Fibroblast of lung (primary cell): ENCODE measurements at regions not wholly inside any gene's neighbourhood (a gene's known extent, or its start where the extent isn't known, plus 50 kb on each side); places are given as distances from the start of the nearest gene placed in this dataset.

Experiments used
- DNase-seq, 2 donors: peaks; one replicate each; pipeline versions ENCODE4 v3.0.0 to v3.0.0-alpha.2; 2010; ENCODE audit warnings: low read depth in 2 of 2
- H2AFZ ChIP-seq: 2 replicates; pipeline ENCODE4 v1.5.1; 2012; ENCODE audit warnings: low read length, control low read depth, inconsistent platforms
- H3K27ac ChIP-seq: 2 replicates; pipeline ENCODE4 v1.5.1; 2011; ENCODE audit warnings: low read length, control low read depth; ENCODE audit not compliant: insufficient read depth
- H3K27me3 ChIP-seq: 2 replicates; pipeline ENCODE4 v1.5.1; 2011; ENCODE audit warnings: mild to moderate bottlenecking, low read length; ENCODE audit not compliant: control insufficient read depth, insufficient read depth
- H3K36me3 ChIP-seq: 2 replicates; pipeline ENCODE4 v1.5.1; 2011; ENCODE audit warnings: low read length; ENCODE audit not compliant: control insufficient read depth, insufficient read depth
- H3K4me1 ChIP-seq: 2 replicates; pipeline ENCODE4 v1.5.1; 2011; ENCODE audit warnings: low read length; ENCODE audit not compliant: control insufficient read depth, insufficient read depth; ENCODE audit errors: extremely low read depth
- H3K4me2 ChIP-seq: 2 replicates; pipeline ENCODE4 v1.5.1; 2011; ENCODE audit warnings: low read length, control low read depth; ENCODE audit not compliant: insufficient read depth; ENCODE audit errors: extremely low read depth
- H3K4me3 ChIP-seq, 4 experiments: fragments of 200-600 bp in 1 of 4; sonication (generic) in 1 of 4; replicated peaks in 1 of 4; 2 replicates each; pipeline ENCODE4 v1.5.1; 2011 to 2016; ENCODE audit warnings: low read length in 4 of 4, low read depth in 3 of 4, mild to moderate bottlenecking in 3 of 4, control low read depth in 2 of 4, inconsistent platforms in 1 of 4, mixed read lengths in 1 of 4; ENCODE audit not compliant: insufficient read depth in 1 of 4; ENCODE audit errors: control extremely low read depth in 1 of 4
- H3K79me2 ChIP-seq: 2 replicates; pipeline ENCODE4 v1.5.1; 2012; ENCODE audit warnings: mild to moderate bottlenecking, low read length, inconsistent platforms; ENCODE audit not compliant: control insufficient read depth, insufficient read depth
- H3K9ac ChIP-seq: 2 replicates; pipeline ENCODE4 v1.5.1; 2011; ENCODE audit warnings: mild to moderate bottlenecking, low read length, control low read depth; ENCODE audit not compliant: insufficient read depth
- H3K9me3 ChIP-seq: 2 replicates; pipeline ENCODE4 v1.5.1; 2012; ENCODE audit warnings: low read depth, low read length; ENCODE audit not compliant: control insufficient read depth, insufficient read depth
- H4K20me1 ChIP-seq: 2 replicates; pipeline ENCODE4 v1.5.1; 2011; ENCODE audit warnings: low read length; ENCODE audit not compliant: control insufficient read depth, insufficient read depth; ENCODE audit errors: extremely low read depth
- CTCF ChIP-seq, 2 donors: IDR thresholded peaks in 1 of 2; conservative IDR thresholded peaks in 1 of 2; 1 replicate in 1 of 2; 2 replicates in 1 of 2; pipeline ENCODE4 v1.5.1; 2011 to 2012; ENCODE audit warnings: low read length in 2 of 2, control low read depth in 1 of 2, inconsistent platforms in 1 of 2, low read depth in 1 of 2, mild to moderate bottlenecking in 1 of 2
- EZH2 ChIP-seq: IDR thresholded peaks from 2 replicates; pipeline ENCODE4 v1.5.1; 2012; ENCODE audit warnings: low read length, control low read depth, mild to moderate bottlenecking; ENCODE audit errors: missing control alignments

GRCh38 chr20:17828598-17829144 lies 128.9 kb downstream of the BANF2 start:
- H4K20me1 ChIP-seq: no peaks in the 10 kb centered on the region
- no peak for DNase-seq

GRCh38 chr20:17827759-17828559 lies 128.2 kb downstream of the BANF2 start:
- no peak overlapping the region for H3K4me2 ChIP-seq
- H3K4me1 ChIP-seq: peaks cover 20% of the 10 kb centered on the region
- no peak overlapping the region for H3K4me3 ChIP-seq
- no peaks in the 10 kb centered on the region for H3K36me3 ChIP-seq
- no peaks in the 10 kb centered on the region for H3K27me3 ChIP-seq
- H3K79me2 ChIP-seq: no peaks in the 10 kb centered on the region
- DNase-seq: no peak
- no peak overlapping the region for H3K9ac ChIP-seq
- no peaks in the 10 kb centered on the region for H4K20me1 ChIP-seq
- TF ChIP-seq CTCF (conservative IDR thresholded peaks at IDR 0.05 in 1 of 2, IDR thresholded peaks at IDR 0.05 in 1 of 2; ENCODE audit: low read depth in 1 of 2, low read length in 2 of 2) (no peak), EZH2 (no peak)
- no peak overlapping the region for H3K27ac ChIP-seq
- H3K9me3 ChIP-seq: no peaks in the 10 kb centered on the region
- no peak overlapping the region for H2AFZ ChIP-seq

More at GRCh38 chr20:17828598-17829144, 128.9 kb downstream of the BANF2 start:
- Histone ChIP-seq H2AFZ (no peak overlapping the region), H3K79me2 (no peaks in the 10 kb centered on the region), H3K4me3 (no peak overlapping the region), H3K9me3 (no peaks in the 10 kb centered on the region), H3K4me1 (peaks cover 25% of the 10 kb centered on the region), H3K27ac (no peak overlapping the region), H3K9ac (no peak overlapping the region), H3K27me3 (no peaks in the 10 kb centered on the region), H3K36me3 (no peaks in the 10 kb centered on the region), H3K4me2 (no peak overlapping the region)
- no peak for TF ChIP-seq CTCF (conservative IDR thresholded peaks at IDR 0.05 in 1 of 2, IDR thresholded peaks at IDR 0.05 in 1 of 2; ENCODE audit: low read depth in 1 of 2, low read length in 2 of 2)
- TF ChIP-seq EZH2: no peak

- H3K79me2 ChIP-seq: no peaks in the 10 kb centered on the region
- no peak overlapping the region for H3K4me3 ChIP-seq
- no peak for DNase-seq
- H3K9ac ChIP-seq: no peak overlapping the region
- H4K20me1 ChIP-seq: no peaks in the 10 kb centered on the region
- H3K36me3 ChIP-seq: no peaks in the 10 kb centered on the region
- no peak overlapping the region for H3K4me2 ChIP-seq
- no peak overlapping the region for H2AFZ ChIP-seq
- no peak overlapping the region for H3K27ac ChIP-seq
- H3K4me1 ChIP-seq: peaks cover 23% of the 10 kb centered on the region
- no peaks in the 10 kb centered on the region for H3K27me3 ChIP-seq
- TF ChIP-seq CTCF (conservative IDR thresholded peaks at IDR 0.05 in 1 of 2, IDR thresholded peaks at IDR 0.05 in 1 of 2; ENCODE audit: low read depth in 1 of 2, low read length in 2 of 2): no peak
- TF ChIP-seq EZH2: no peak
- no peaks in the 10 kb centered on the region for H3K9me3 ChIP-seq
Observed at GRCh38 chr20:17827079-17827478, 127.3 kb downstream of the BANF2 start.
